ENCODE measurements at regions not wholly inside any gene's neighbourhood (a gene's known extent, or its start where the extent isn't known, plus 50 kb on each side); places are given as distances from the start of the nearest gene placed in this dataset.

- no peak for TF ChIP-seq CTCF (IDR thresholded peaks at IDR 0.05; ENCODE audit: insufficient read depth, low read depth, low read length)
- no peak for TF ChIP-seq EZH2 (IDR thresholded peaks at IDR 0.05; ENCODE audit: insufficient read depth, low read length)
Measured at GRCh38 chr20:11752336-11752735, 165.4 kb upstream of the BTBD3 start.
